Suprapubic skin (tissue), 3 donors: ENCODE measurements at regions not wholly inside any gene's neighbourhood (a gene's known extent, or its start where the extent isn't known, plus 50 kb on each side); places are given as distances from the start of the nearest gene placed in this dataset.

ENCODE experiments used
- CTCF ChIP-seq, 2 donors: fragments of 200-600 bp in 1 of 2; fragments of 450-650 bp in 1 of 2; sonication (generic) in 1 of 2; IDR thresholded peaks; one replicate each; pipeline ENCODE4 v1.5.1; 2016 to 2019; ENCODE audit warnings: antibody characterized with exemption in 2 of 2, mild to moderate bottlenecking in 1 of 2, moderate library complexity in 1 of 2
- POLR2AphosphoS5 ChIP-seq, 3 donors: sonication (generic); formaldehyde crosslinking; IDR thresholded peaks; one replicate each; pipeline ENCODE4 v1.6.1; 2017; ENCODE audit warnings: antibody characterized with exemption in 3 of 3

DNA sequence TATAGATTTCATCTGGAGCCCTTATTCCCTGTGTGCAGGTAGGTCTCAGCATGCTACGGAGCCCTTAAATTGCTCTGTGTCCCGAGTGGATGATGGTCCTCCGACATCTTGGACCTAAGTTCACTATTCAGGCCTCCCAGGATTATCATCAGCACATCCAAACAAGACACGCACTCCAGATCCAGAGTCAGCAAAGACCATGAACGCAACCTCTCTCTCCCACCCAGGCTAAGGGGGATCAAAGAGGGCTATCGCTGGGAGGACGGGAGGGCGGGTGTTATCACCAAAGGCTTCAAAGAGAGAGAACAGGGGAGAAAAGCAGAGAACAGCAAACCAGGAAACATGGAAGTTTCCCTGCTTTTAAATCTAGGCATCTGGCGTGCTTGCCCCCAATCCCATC lies 659.4 kb downstream of the TBC1D22A start:
- TF ChIP-seq CTCF (IDR thresholded peaks at IDR 0.05) (no peak), POLR2AphosphoS5 (IDR thresholded peaks at IDR 0.05) (no peak)
